ENCODE measurements at regions not wholly inside any gene's neighbourhood (a gene's known extent, or its start where the extent isn't known, plus 50 kb on each side); places are given as distances from the start of the nearest gene placed in this dataset.
A peak's percentile ranks its signal among the peaks of the same experiment; 100 is the strongest.

GRCh38 chr10:7507887-7508726 is 97.3 kb upstream of the SFMBT2 start:
- no peak for DNase-seq

- DNase-seq: no peak
Measured at GRCh38 chr10:7506571-7506970, 95.7 kb upstream of the SFMBT2 start.

- DNase-seq: no peak
Measured at GRCh38 chr10:7505196-7505595, 94.4 kb upstream of the SFMBT2 start.

- DNase-seq: no peak
Measured at GRCh38 chr10:7503190-7503589, 92.4 kb upstream of the SFMBT2 start.

GRCh38 chr10:7501157-7501556 is 90.3 kb upstream of the SFMBT2 start:
- no peak for DNase-seq

- DNase-seq: no peak
Measured at GRCh38 chr10:7498111-7498510, 87.3 kb upstream of the SFMBT2 start.

GRCh38 chr10:7493996-7494395 is 83.2 kb upstream of the SFMBT2 start:
- no peak for DNase-seq

GRCh38 chr10:7492660-7493046 is 81.8 kb upstream of the SFMBT2 start:
- DNase-seq: no peak

GRCh38 chr10:7491949-7492659 is 81.3 kb upstream of the SFMBT2 start:
- DNase-seq: no peak

- DNase-seq: no peak
Measured at GRCh38 chr10:7491230-7491629, 80.4 kb upstream of the SFMBT2 start.

- DNase-seq: no peak
Measured at GRCh38 chr10:7488418-7488829, 77.6 kb upstream of the SFMBT2 start.

- no peak for DNase-seq
Measured at GRCh38 chr10:7487528-7487927, 76.7 kb upstream of the SFMBT2 start.

- DNase-seq: no peak
Measured at GRCh38 chr10:7486528-7486927, 75.7 kb upstream of the SFMBT2 start.

GRCh38 chr10:7485799-7486198 is 75.0 kb upstream of the SFMBT2 start:
- DNase-seq: no peak

GRCh38 chr10:7485244-7485556 is 74.4 kb upstream of the SFMBT2 start:
- no peak for DNase-seq

GRCh38 chr10:7484456-7485243 is 73.8 kb upstream of the SFMBT2 start:
- peak; percentile 15 for DNase-seq

GRCh38 chr10:7483848-7484247 is 73.0 kb upstream of the SFMBT2 start:
- no peak for DNase-seq

- no peak for DNase-seq
Measured at GRCh38 chr10:7482992-7483391, 72.2 kb upstream of the SFMBT2 start.

GRCh38 chr10:7481368-7481765 is 70.5 kb upstream of the SFMBT2 start:
- DNase-seq: no peak

GRCh38 chr10:7480742-7481367 is 70.0 kb upstream of the SFMBT2 start:
- no peak for DNase-seq

- DNase-seq: no peak
Measured at GRCh38 chr10:7479861-7480598, 69.2 kb upstream of the SFMBT2 start.

GRCh38 chr10:7478727-7479457 is 68.1 kb upstream of the SFMBT2 start:
- DNase-seq: no peak

All from effector CD8-positive, alpha-beta T cell (primary cell).